HepG2 (cell line): ENCODE measurements at regions not wholly inside any gene's neighbourhood (a gene's known extent, or its start where the extent isn't known, plus 50 kb on each side); places are given as distances from the start of the nearest gene placed in this dataset.

Experiments used
- CBFB ChIP-seq: sonication (generic); formaldehyde crosslinking; IDR thresholded peaks from 2 replicates; pipeline ENCODE4 v1.4.0; 2020; ENCODE audit warnings: missing genetic modification reagents
- DNMT3B ChIP-seq: conservative IDR thresholded peaks from 2 replicates; pipeline ENCODE4 v1.6.1; 2016; ENCODE audit warnings: missing biosample characterization, control low read depth
- FLYWCH1 ChIP-seq: sonication (generic); formaldehyde crosslinking; IDR thresholded peaks from 2 replicates; pipeline ENCODE4 v1.8.1; 2023; ENCODE audit warnings: mild to moderate bottlenecking, missing genetic modification reagents
- HDAC2 ChIP-seq: sonication (generic); formaldehyde crosslinking; IDR thresholded peaks from 2 replicates; pipeline ENCODE4 v1.4.0; 2020; ENCODE audit warnings: missing genetic modification reagents
- KIAA2018 ChIP-seq: sonication (generic); formaldehyde crosslinking; IDR thresholded peaks from 2 replicates; pipeline ENCODE4 v1.5.0; 2020; ENCODE audit warnings: mild to moderate bottlenecking, missing genetic modification reagents, borderline replicate concordance
- MXD1 ChIP-seq: sonication (generic); formaldehyde crosslinking; IDR thresholded peaks from 2 replicates; pipeline ENCODE4 v1.4.0; 2020; ENCODE audit warnings: mild to moderate bottlenecking, missing genetic modification reagents
- NFRKB ChIP-seq: fragments of 450-650 bp; IDR thresholded peaks from 2 replicates; pipeline ENCODE4 v1.6.1; 2017
- PITX1 ChIP-seq: sonication (generic); formaldehyde crosslinking; IDR thresholded peaks from 2 replicates; pipeline ENCODE4 v1.5.1; 2020; ENCODE audit warnings: mild to moderate bottlenecking, missing genetic modification reagents
- RAD21 ChIP-seq: fragments of 450-650 bp; formaldehyde crosslinking; IDR thresholded peaks from 2 replicates; pipeline ENCODE4 v1.5.0; 2020; ENCODE audit warnings: mild to moderate bottlenecking
- SRF ChIP-seq: IDR thresholded peaks from 2 replicates; pipeline ENCODE4 v1.6.1; 2011; ENCODE audit warnings: mild to moderate bottlenecking, low read depth, low read length, moderate library complexity
- TOPORS ChIP-seq: sonication (generic); formaldehyde crosslinking; IDR thresholded peaks from 2 replicates; pipeline ENCODE4 v1.8.0; 2023; ENCODE audit warnings: mild to moderate bottlenecking, missing genetic modification reagents
- U2AF2 ChIP-seq: fragments of 200-400 bp; formaldehyde crosslinking; IDR thresholded peaks from 2 replicates; pipeline ENCODE4 v1.6.1; 2017; ENCODE audit warnings: low read depth, mild to moderate bottlenecking, low read length
- ZBTB25 ChIP-seq: IDR thresholded peaks from 2 replicates; pipeline ENCODE4 v1.6.1; 2018; ENCODE audit warnings: missing genetic modification reagents
- ZNF260 ChIP-seq: sonication (generic); formaldehyde crosslinking; IDR thresholded peaks from 2 replicates; pipeline ENCODE4 v1.4.0; 2020; ENCODE audit warnings: missing genetic modification reagents, low read depth, mild to moderate bottlenecking, borderline replicate concordance
- ZNF501 ChIP-seq: sonication (generic); formaldehyde crosslinking; IDR thresholded peaks from 2 replicates; pipeline ENCODE4 v1.5.1; 2020; ENCODE audit warnings: mild to moderate bottlenecking, moderate library complexity, missing genetic modification reagents
- ZNF572 ChIP-seq: sonication (generic); formaldehyde crosslinking; IDR thresholded peaks from 2 replicates; pipeline ENCODE4 v1.5.1; 2020; ENCODE audit warnings: mild to moderate bottlenecking, missing genetic modification reagents
- ZNF670 ChIP-seq: sonication (generic); formaldehyde crosslinking; IDR thresholded peaks from 2 replicates; pipeline ENCODE4 v1.8.0; 2022; ENCODE audit warnings: mild to moderate bottlenecking, missing genetic modification reagents, borderline replicate concordance
- ZNF710 ChIP-seq: sonication (generic); formaldehyde crosslinking; IDR thresholded peaks from 2 replicates; pipeline ENCODE4 v1.5.0; 2020; ENCODE audit warnings: mild to moderate bottlenecking, missing genetic modification reagents, borderline replicate concordance
- ZNF781 ChIP-seq: sonication (generic); formaldehyde crosslinking; IDR thresholded peaks from 2 replicates; pipeline ENCODE4 v1.5.1; 2020; ENCODE audit warnings: borderline replicate concordance, mild to moderate bottlenecking, missing genetic modification reagents; ENCODE audit errors: not compliant biosample characterization

- TF ChIP-seq PITX1 (CRISPR knock-in tag) (no peak), NFRKB (no peak), CBFB (CRISPR knock-in tag) (no peak), TOPORS (no peak), U2AF2 (no peak), KIAA2018 (no peak), MXD1 (CRISPR knock-in tag) (no peak), SRF (no peak), FLYWCH1 (CRISPR knock-in tag) (no peak), ZNF260 (CRISPR knock-in tag) (no peak), DNMT3B (CRISPR knock-in tag) (no peak), ZBTB25 (CRISPR knock-in tag) (no peak), ZNF670 (CRISPR knock-in tag) (no peak), ZNF781 (CRISPR knock-in tag) (no peak), ZNF710 (CRISPR knock-in tag) (no peak), ZNF572 (CRISPR knock-in tag) (no peak), HDAC2 (CRISPR knock-in tag) (no peak), RAD21 (peak; percentile 87), ZNF501 (CRISPR knock-in tag) (0 out of 2 replicates have a peak, but pooled peaks have one; percentile 46)
Observed at GRCh38 chr6:85354761-85355618, 94.9 kb upstream of the NT5E start (continued).
